ENCODE measurements at regions not wholly inside any gene's neighbourhood (a gene's known extent, or its start where the extent isn't known, plus 50 kb on each side); places are given as distances from the start of the nearest gene placed in this dataset.

- TF ChIP-seq POLR2A (IDR thresholded peaks at IDR 0.05): no peak
- no peak for TF ChIP-seq POLR2AphosphoS5 (IDR thresholded peaks at IDR 0.05)
- TF ChIP-seq CTCF (IDR thresholded peaks at IDR 0.05): no peak
- no peak for TF ChIP-seq EP300 (IDR thresholded peaks at IDR 0.05)
These were observed 1011.8 kb upstream of the NCAM2 start for GRCh38 chr21:19986396-19986795.

Data from gastroesophageal sphincter (tissue), 3 donors.